Spleen (tissue), 11 donors: ENCODE measurements at regions not wholly inside any gene's neighbourhood (a gene's known extent, or its start where the extent isn't known, plus 50 kb on each side); places are given as distances from the start of the nearest gene placed in this dataset.

Source experiments
- DNase-seq: peaks from one replicate; pipeline ENCODE4 v3.0.0-alpha.2; 2020
- H3K27ac ChIP-seq, 8 donors: fragments of 200-600 bp; sonication (generic) in 7 of 8; 1 replicate in 4 of 8; 2 replicates in 4 of 8; pipeline versions ENCODE4 v1.5.0 to v1.8.0; 2016 to 2021; ENCODE audit warnings: inconsistent platforms in 4 of 8, mild to moderate bottlenecking in 4 of 8, moderate library complexity in 1 of 8
- H3K27me3 ChIP-seq, 7 donors: fragments of 200-600 bp; sonication (generic) in 6 of 7; replicated peaks in 1 of 7; 1 replicate in 4 of 7; 2 replicates in 3 of 7; pipeline versions ENCODE4 v1.5.0 to v1.8.0; 2016 to 2021; ENCODE audit warnings: inconsistent platforms in 3 of 7, mild to moderate bottlenecking in 1 of 7
- H3K36me3 ChIP-seq, 6 donors: fragments of 200-600 bp; sonication (generic) in 5 of 6; 1 replicate in 4 of 6; 2 replicates in 2 of 6; pipeline versions ENCODE4 v1.5.0 to v1.8.0; 2016 to 2021; ENCODE audit warnings: inconsistent platforms in 2 of 6
- H3K4me1 ChIP-seq, 6 donors: fragments of 200-600 bp; sonication (generic) in 5 of 6; 1 replicate in 3 of 6; 2 replicates in 3 of 6; pipeline versions ENCODE4 v1.5.0 to v1.8.0; 2016 to 2021; ENCODE audit warnings: inconsistent platforms in 3 of 6
- H3K4me3 ChIP-seq, 8 donors: fragments of 200-600 bp; sonication (generic) in 7 of 8; 1 replicate in 4 of 8; 2 replicates in 4 of 8; pipeline versions ENCODE4 v1.5.0 to v1.8.0; 2016 to 2021; ENCODE audit warnings: inconsistent platforms in 4 of 8, mild to moderate bottlenecking in 4 of 8, moderate library complexity in 2 of 8
- H3K9me3 ChIP-seq, 8 donors: fragments of 200-600 bp; sonication (generic) in 7 of 8; 1 replicate in 4 of 8; 2 replicates in 4 of 8; pipeline versions ENCODE4 v1.5.0 to v1.8.0; 2016 to 2021; ENCODE audit warnings: inconsistent platforms in 4 of 8
- CTCF ChIP-seq, 11 experiments: fragments of 200-600 bp in 7 of 11; fragments of 450-650 bp in 4 of 11; sonication (generic) in 4 of 11; IDR thresholded peaks in 8 of 11; conservative IDR thresholded peaks in 3 of 11; 1 replicate in 7 of 11; 2 replicates in 4 of 11; pipeline versions ENCODE4 v1.4.0 to v1.8.0; 2016 to 2021; ENCODE audit warnings: antibody characterized with exemption in 11 of 11, inconsistent platforms in 4 of 11, mild to moderate bottlenecking in 1 of 11
- POLR2A ChIP-seq, 3 donors: fragments of 450-650 bp; IDR thresholded peaks; one replicate each; pipeline ENCODE4 v1.5.1; 2017; ENCODE audit warnings: antibody characterized with exemption in 3 of 3, mild to moderate bottlenecking in 1 of 3
- POLR2AphosphoS5 ChIP-seq, 3 donors: sonication (generic); formaldehyde crosslinking; IDR thresholded peaks; one replicate each; pipeline ENCODE4 v1.5.1; 2017; ENCODE audit warnings: antibody characterized with exemption in 3 of 3
- WGBS, 5 donors: extraction: QIAGEN DNeasy Blood & Tissue Kit in 3 of 5; methylation state at CpG; one replicate each; pipeline versions ENCODE4 v1.1.5 to v1.1.7; 2013 to 2018; 5-methylcytosine and 5-hydroxymethylcytosine counted together
- intact Hi-C: fragments of 100-400 bp; cut with DNase I; formaldehyde crosslinking; loops from one replicate; pipeline ENCODE4 v1.15.0; 2023; ENCODE audit warnings: low total_unique reads
- donor health status: healthy with polysubstance abuse.
- donor health status: DM: no; HTN: no; CAD: no; lungs with moderate emphysema.
- donor health status: DM: no; HTN: no; CAD: no.
- donor health status: Bipolar disorder and iron deficiency.
- donor health status: healthy.
- donor health status: DM: no; HTN: no; CAD: no.
- donor health status: DM: yes; HTN: yes; CAD: no.

DNA sequence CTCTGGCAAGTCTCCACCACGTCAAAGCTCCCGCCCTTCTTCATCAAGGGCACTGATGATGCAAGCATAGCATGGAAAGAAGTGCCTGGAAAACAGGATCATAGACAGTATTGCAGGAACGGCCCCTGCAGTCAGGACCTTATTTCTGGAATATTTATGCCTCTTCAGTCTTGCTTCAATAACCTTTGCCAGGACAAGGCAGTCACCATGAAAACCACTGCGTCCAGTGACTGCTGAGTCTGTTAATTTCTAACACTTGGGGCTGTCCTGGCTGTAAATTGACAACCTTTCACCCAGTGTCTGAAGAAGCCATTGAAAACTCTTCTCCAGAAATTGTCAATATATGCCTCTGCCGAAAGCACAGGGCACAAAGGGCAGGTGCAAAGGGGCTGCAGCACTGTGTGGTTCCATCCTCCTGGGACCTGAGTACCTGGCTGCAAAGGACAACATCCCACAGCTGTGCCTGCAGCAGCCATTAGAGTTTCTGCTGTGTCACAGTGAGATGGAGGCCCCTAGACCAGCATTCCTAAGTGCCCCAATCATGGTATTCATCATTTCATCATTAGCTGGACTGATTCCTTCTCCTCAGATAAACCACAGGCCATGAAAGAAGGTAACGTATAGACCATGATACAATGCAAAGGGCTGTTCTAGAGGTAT is 819.6 kb downstream of the RNF144A start:
- H3K36me3 ChIP-seq, result no peaks in the 10 kb centered on the region
- no peaks in the 10 kb centered on the region for H3K9me3 ChIP-seq
- H3K4me1 ChIP-seq, result peaks cover 0 to under 1% (median 0%) of the 10 kb centered on the region in 6 donors
- whole genome bisulfite sequencing, 5 donors, result 45 to 87% (median 66%) methylated on average over 6 of the region's 6 CpGs
- H3K27me3 ChIP-seq, result no peaks in the 10 kb centered on the region
- intact Hi-C loops, result no loop called here
- no peak overlapping the region for H3K4me3 ChIP-seq
- DNase-seq, result no peak
- TF ChIP-seq POLR2AphosphoS5 (IDR thresholded peaks at IDR 0.05) (no peak), CTCF (IDR thresholded peaks at IDR 0.05 in 8 of 11, conservative IDR thresholded peaks at IDR 0.05 in 3 of 11) (no peak), POLR2A (IDR thresholded peaks at IDR 0.05) (no peak)
- H3K27ac ChIP-seq, result no peak overlapping the region

DNA sequence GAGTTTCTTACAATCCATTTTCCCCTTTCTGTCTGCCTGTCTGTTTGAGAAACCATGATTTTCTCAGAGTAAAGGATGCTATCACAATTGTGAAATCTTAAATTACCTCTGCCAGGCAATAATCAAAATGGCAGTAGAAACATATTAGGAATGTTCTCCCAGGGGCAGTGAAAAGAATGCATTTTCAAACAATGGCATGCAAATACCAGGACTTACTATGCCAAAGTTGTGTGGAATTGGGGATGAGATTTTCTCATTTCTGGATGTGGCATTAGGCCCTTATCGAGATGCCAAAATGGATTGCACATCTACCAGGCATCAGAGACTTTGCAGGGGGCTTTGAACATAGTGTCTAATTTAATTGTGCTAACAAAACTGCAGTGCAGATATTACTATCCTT is 821.4 kb downstream of the RNF144A start:
- TF ChIP-seq POLR2AphosphoS5 (IDR thresholded peaks at IDR 0.05) (no peak), POLR2A (IDR thresholded peaks at IDR 0.05) (no peak), CTCF (IDR thresholded peaks at IDR 0.05 in 8 of 11, conservative IDR thresholded peaks at IDR 0.05 in 3 of 11) (no peak)
- Histone ChIP-seq H3K36me3 (no peaks in the 10 kb centered on the region), H3K27me3 (no peaks in the 10 kb centered on the region), H3K4me1 (no peaks in the 10 kb centered on the region), H3K4me3 (no peak overlapping the region), H3K9me3 (no peaks in the 10 kb centered on the region), H3K27ac (no peak overlapping the region)
- intact Hi-C loops, result no loop called here
- DNase-seq, result no peak
- WGBS, 5 donors, result 80 to 98% (median 92%) methylated on average over 1 of the region's 1 CpG

DNA sequence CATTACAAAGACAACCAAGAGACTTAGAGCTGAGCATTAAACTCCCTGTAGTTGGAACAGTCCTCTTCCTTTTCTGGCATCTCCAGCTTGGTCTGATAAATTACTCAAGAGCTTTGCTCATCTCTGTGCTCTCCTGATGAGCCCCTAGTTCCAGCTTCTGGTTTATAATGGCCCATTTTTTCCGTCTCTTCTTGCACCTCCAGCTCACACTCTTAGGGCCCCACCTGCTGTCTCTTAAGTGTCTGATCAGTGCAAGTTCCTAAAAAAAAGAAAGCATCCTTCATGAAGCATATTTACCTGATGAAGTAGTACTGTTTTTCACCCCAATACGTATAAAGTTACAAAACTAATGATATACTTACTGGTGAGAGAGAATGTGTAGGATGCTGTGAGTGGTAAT is 822.9 kb downstream of the RNF144A start:
- no peak for TF ChIP-seq CTCF (IDR thresholded peaks at IDR 0.05 in 8 of 11, conservative IDR thresholded peaks at IDR 0.05 in 3 of 11)
- TF ChIP-seq POLR2A (IDR thresholded peaks at IDR 0.05), result no peak
- TF ChIP-seq POLR2AphosphoS5 (IDR thresholded peaks at IDR 0.05), result no peak
- no peaks in the 10 kb centered on the region for H3K27me3 ChIP-seq
- H3K9me3 ChIP-seq, result no peaks in the 10 kb centered on the region
- intact Hi-C loops, result no loop called here
- no peak overlapping the region for H3K4me3 ChIP-seq
- WGBS, 5 donors, result 83 to 96% (median 90%) methylated on average over 2 of the region's 2 CpGs
- no peaks in the 10 kb centered on the region for H3K4me1 ChIP-seq
- DNase-seq, result no peak
- H3K36me3 ChIP-seq, result no peaks in the 10 kb centered on the region
- H3K27ac ChIP-seq, result no peak overlapping the region

GRCh38 chr2:7742301-7742700 is 825.1 kb downstream of the RNF144A start:
- TF ChIP-seq POLR2A (IDR thresholded peaks at IDR 0.05), result no peak
- no peak for TF ChIP-seq POLR2AphosphoS5 (IDR thresholded peaks at IDR 0.05)
- no peak for TF ChIP-seq CTCF (IDR thresholded peaks at IDR 0.05 in 8 of 11, conservative IDR thresholded peaks at IDR 0.05 in 3 of 11)
- WGBS, 5 donors, result 80 to 93% (median 88%) methylated on average over 3 of the region's 3 CpGs
- Histone ChIP-seq H3K4me3 (no peak overlapping the region), H3K4me1 (no peaks in the 10 kb centered on the region), H3K9me3 (no peaks in the 10 kb centered on the region), H3K27me3 (no peaks in the 10 kb centered on the region), H3K27ac (no peak overlapping the region), H3K36me3 (no peaks in the 10 kb centered on the region)
- intact Hi-C loops, result no loop called here
- no peak for DNase-seq
